ENCODE measurements at regions not wholly inside any gene's neighbourhood (a gene's known extent, or its start where the extent isn't known, plus 50 kb on each side); places are given as distances from the start of the nearest gene placed in this dataset.

- TF ChIP-seq CTCF (IDR thresholded peaks at IDR 0.05 in 4 of 5, conservative IDR thresholded peaks at IDR 0.05 in 1 of 5) (no peak), POLR2A (IDR thresholded peaks at IDR 0.05) (no peak)
These were observed 354.5 kb downstream of the PID1 start for GRCh38 chr2:228916416-228917090.
